HCT116 (cell line): ENCODE measurements at regions not wholly inside any gene's neighbourhood (a gene's known extent, or its start where the extent isn't known, plus 50 kb on each side); places are given as distances from the start of the nearest gene placed in this dataset.

ENCODE experiments used
- ATAC-seq: fragments of 200-7000 bp; cut with Tn5 transposase; 2 replicates; pipeline ENCODE4 v1.9.1; 2020; ENCODE audit warnings: mild to moderate bottlenecking, moderate library complexity
- BruUV-seq: library from RNA; stranded (reverse); fragments of 400-500 nt; replicated peaks from 2 replicates; lab custom pipeline; 2021; lab: Mats Ljungman, UMichigan
- CTCF ChIA-PET: fragments of 300-600 bp; sonication (Branson Sonifier 250); formaldehyde crosslinking; loops from one replicate; lab custom pipeline; 2021; ENCODE audit warnings: antibody characterized with exemption; lab: Charles Lee
- POLR2A ChIA-PET: fragments of 300-600, 350-600 bp; sonication (Branson Sonifier 250); formaldehyde crosslinking; loops from one replicate; lab custom pipeline; 2021; ENCODE audit warnings: antibody characterized with exemption; lab: Charles Lee
- RAD21 ChIA-PET, 2 experiments: fragments of 300-600 bp; sonication (Branson Sonifier 250); formaldehyde crosslinking; loops; one replicate each; lab custom pipeline; 2023; ENCODE audit warnings: low total read pairs in 2 of 2; ENCODE audit not compliant: uncharacterized antibody in 2 of 2, unreplicated experiment in 2 of 2, low non-redundant PET in 1 of 2; lab: Charles Lee
- DNase-seq: peaks from one replicate; pipeline ENCODE4 v3.0.0-alpha.2; 2010; ENCODE audit warnings: low read depth, low spot score
- H2AFZ ChIP-seq: fragments of 200-600 bp; shearing (Covaris generic), sonication (generic); 2 replicates; pipeline ENCODE4 v1.6.1; 2017; ENCODE audit warnings: low read depth, mixed run types, mixed read lengths, antibody characterized with exemption, low read length; ENCODE audit not compliant: poor library complexity, severe bottlenecking
- H3K27ac ChIP-seq: 2 replicates; pipeline ENCODE4 v1.5.1; 2012; ENCODE audit warnings: low read depth, low read length
- H3K27me3 ChIP-seq: fragments of 200-600 bp; sonication (generic); 2 replicates; pipeline ENCODE4 v1.6.1; 2016; ENCODE audit warnings: mixed run types, low read length, mixed read lengths; ENCODE audit not compliant: insufficient read depth
- H3K36me3 ChIP-seq, 2 experiments: fragments of 200-500 bp in 1 of 2; fragments of 200-600 bp in 1 of 2; sonication (Bioruptor generic) in 1 of 2; sonication (generic) in 1 of 2; 2 replicates each; pipeline versions ENCODE4 v1.5.1 to v1.6.1; 2014 to 2016; ENCODE audit warnings: low read length in 2 of 2, inconsistent platforms in 1 of 2, mixed read lengths in 1 of 2, mixed run types in 1 of 2; ENCODE audit not compliant: insufficient read depth in 2 of 2, control insufficient read depth in 1 of 2
- H3K4me1 ChIP-seq, 2 experiments: fragments of 200-600 bp in 1 of 2; sonication (generic) in 1 of 2; 2 replicates each; pipeline versions ENCODE4 v1.5.1 to v1.6.1; 2012 to 2017; ENCODE audit warnings: low read length in 2 of 2, inconsistent platforms in 1 of 2, mild to moderate bottlenecking in 1 of 2, mixed read lengths in 1 of 2, mixed run types in 1 of 2, moderate library complexity in 1 of 2; ENCODE audit not compliant: insufficient read depth in 2 of 2, control insufficient read depth in 1 of 2
- H3K4me2 ChIP-seq: fragments of 200-600 bp; sonication (generic); 2 replicates; pipeline ENCODE4 v1.6.1; 2017; ENCODE audit warnings: mixed run types, low read length, mixed read lengths
- H3K4me3 ChIP-seq, 2 experiments: fragments of 200-600 bp in 1 of 2; sonication (generic) in 1 of 2; replicated peaks in 1 of 2; 2 replicates each; pipeline ENCODE4 v1.5.1; 2011 to 2016; ENCODE audit warnings: low read length in 2 of 2, control low read depth in 1 of 2, low read depth in 1 of 2, mild to moderate bottlenecking in 1 of 2, mixed read lengths in 1 of 2, mixed run types in 1 of 2
- H3K79me2 ChIP-seq: fragments of 200-600 bp; sonication (generic); 2 replicates; pipeline ENCODE4 v1.6.1; 2017; ENCODE audit warnings: mild to moderate bottlenecking, mixed run types, low read length, moderate library complexity, mixed read lengths; ENCODE audit not compliant: insufficient read depth
- H3K9ac ChIP-seq: fragments of 200-600 bp; sonication (generic); 2 replicates; pipeline ENCODE4 v1.6.1; 2016; ENCODE audit warnings: low read length, mixed read lengths
- H3K9me2 ChIP-seq: fragments of 200-600 bp; sonication (generic), shearing (Covaris generic); 2 replicates; pipeline ENCODE4 v1.6.1; 2017; ENCODE audit warnings: mixed run types, mild to moderate bottlenecking, moderate library complexity; ENCODE audit not compliant: insufficient read depth
- H3K9me3 ChIP-seq, 2 experiments: fragments of 200-500 bp in 1 of 2; fragments of 200-600 bp in 1 of 2; sonication (Bioruptor generic) in 1 of 2; sonication (generic) in 1 of 2; 2 replicates each; pipeline ENCODE4 v1.6.1; 2014 to 2017; ENCODE audit warnings: low read length in 2 of 2, mixed read lengths in 2 of 2, inconsistent platforms in 1 of 2, low read depth in 1 of 2, mild to moderate bottlenecking in 1 of 2, mixed run types in 1 of 2, moderate library complexity in 1 of 2; ENCODE audit not compliant: control insufficient read depth in 1 of 2, insufficient read depth in 1 of 2
- H4K20me1 ChIP-seq: fragments of 200-600 bp; sonication (generic), shearing (Covaris generic); 2 replicates; pipeline ENCODE4 v1.6.1; 2017; ENCODE audit warnings: mixed run types, mild to moderate bottlenecking, moderate library complexity; ENCODE audit not compliant: insufficient read depth
- CTCF ChIP-seq, 3 experiments: fragments of 200-600 bp in 1 of 3; sonication (generic) in 1 of 3; IDR thresholded peaks in 2 of 3; conservative IDR thresholded peaks in 1 of 3; 2 replicates each; pipeline ENCODE4 v1.5.1; 2012 to 2017; ENCODE audit warnings: low read depth in 2 of 3, low read length in 2 of 3, antibody characterized with exemption in 1 of 3, borderline replicate concordance in 1 of 3, control low read depth in 1 of 3, mild to moderate bottlenecking in 1 of 3, mixed read lengths in 1 of 3, mixed run types in 1 of 3, moderate library complexity in 1 of 3; ENCODE audit not compliant: insufficient read depth in 1 of 3
- REST ChIP-seq: IDR thresholded peaks from 2 replicates; pipeline ENCODE4 v1.6.1; 2012; ENCODE audit warnings: low read depth
- intact Hi-C: fragments of 100-400 bp; cut with micrococcal nuclease; formaldehyde crosslinking; loops from 2 replicates; pipeline ENCODE4 v1.10.0; 2022

- CTCF ChIA-PET = interaction anchor here (1.0 kb wide), 1 partner anchor 25 kb away, joined by 3 read pairs; no protein-coding TSS in a partner anchor
- H3K4me1 ChIP-seq = no peaks in the 10 kb centered on the region
- H3K79me2 ChIP-seq = no peaks in the 10 kb centered on the region
- H3K9me2 ChIP-seq = no peaks in the 10 kb centered on the region
- no peaks in the 10 kb centered on the region for H4K20me1 ChIP-seq
- peak; percentile 54 for ATAC-seq
- no peak overlapping the region for H3K9ac ChIP-seq
- no peaks in the 10 kb centered on the region for H3K9me3 ChIP-seq
- no peak overlapping the region for H3K4me2 ChIP-seq
- H3K36me3 ChIP-seq = no peaks in the 10 kb centered on the region
- no peak overlapping the region for H3K27ac ChIP-seq
- RAD21 ChIA-PET = no interaction called here
- no peaks in the 10 kb centered on the region for H3K27me3 ChIP-seq
- intact Hi-C loops = no loop called here
- no peak overlapping the region for H2AFZ ChIP-seq
- TF ChIP-seq REST (no peak), CTCF (IDR thresholded peaks at IDR 0.05 in 2 of 3, conservative IDR thresholded peaks at IDR 0.05 in 1 of 3; ENCODE audit: borderline replicate concordance in 1 of 3, insufficient read depth in 1 of 3, low read depth in 2 of 3, low read length in 2 of 3) (peak in 1 of 3 experiments; percentile 12; a peak in 1 of 6 replicates)
- TF ChIP-seq, all 23 proteins: peak for 1
- no peak overlapping the region for H3K4me3 ChIP-seq
- no peak for DNase-seq
- POLR2A ChIA-PET = no interaction called here
- no TSS peak for BruUV-seq
These were observed 106.8 kb upstream of the RIPOR2 start for GRCh38 chr6:25042536-25042935.
